ENCODE measurements at regions not wholly inside any gene's neighbourhood (a gene's known extent, or its start where the extent isn't known, plus 50 kb on each side); places are given as distances from the start of the nearest gene placed in this dataset.

GRCh38 chrX:30951003-30951402, 61.9 kb upstream of the TAB3 start:
- Histone ChIP-seq H3K4me3 (no peak overlapping the region), H3K9me3 (no peaks in the 10 kb centered on the region), H3K36me3 (no peaks in the 10 kb centered on the region), H3K9ac (ENCODE audit: low read depth in 2 of 2, low read length in 2 of 2) (no peak overlapping the region), H3K4me1 (no peaks in the 10 kb centered on the region), H3K27ac (no peak overlapping the region), H3K27me3 (no peaks in the 10 kb centered on the region)
- TF ChIP-seq CTCF (IDR thresholded peaks at IDR 0.05): no peak
- intact Hi-C loops (cut with DNase I): no loop called here
- no peak for DNase-seq

GRCh38 chrX:30950391-30950790, 61.3 kb upstream of the TAB3 start:
- H3K27me3 ChIP-seq: no peaks in the 10 kb centered on the region
- no peak overlapping the region for H3K9ac ChIP-seq (ENCODE audit: low read depth in 2 of 2, low read length in 2 of 2)
- no peak for DNase-seq
- intact Hi-C loops (cut with DNase I): no loop called here
- H3K4me3 ChIP-seq: no peak overlapping the region
- H3K4me1 ChIP-seq: no peaks in the 10 kb centered on the region
- H3K9me3 ChIP-seq: no peaks in the 10 kb centered on the region
- H3K27ac ChIP-seq: no peak overlapping the region
- no peak for TF ChIP-seq CTCF (IDR thresholded peaks at IDR 0.05)
- no peaks in the 10 kb centered on the region for H3K36me3 ChIP-seq

GRCh38 chrX:30949554-30949953, 60.5 kb upstream of the TAB3 start:
- H3K4me3 ChIP-seq: no peak overlapping the region
- no peak overlapping the region for H3K27ac ChIP-seq
- no peaks in the 10 kb centered on the region for H3K36me3 ChIP-seq
- no peaks in the 10 kb centered on the region for H3K27me3 ChIP-seq
- H3K4me1 ChIP-seq: no peaks in the 10 kb centered on the region
- DNase-seq: no peak
- intact Hi-C loops (cut with DNase I): no loop called here
- no peaks in the 10 kb centered on the region for H3K9me3 ChIP-seq
- no peak overlapping the region for H3K9ac ChIP-seq (ENCODE audit: low read depth in 2 of 2, low read length in 2 of 2)
- no peak for TF ChIP-seq CTCF (IDR thresholded peaks at IDR 0.05)

- intact Hi-C loops (cut with DNase I): no loop called here
- Histone ChIP-seq H3K27me3 (no peaks in the 10 kb centered on the region), H3K9me3 (no peaks in the 10 kb centered on the region), H3K4me3 (no peak overlapping the region), H3K4me1 (no peaks in the 10 kb centered on the region), H3K36me3 (no peaks in the 10 kb centered on the region), H3K9ac (ENCODE audit: low read depth in 2 of 2, low read length in 2 of 2) (no peak overlapping the region), H3K27ac (no peak overlapping the region)
- DNase-seq: no peak
- no peak for TF ChIP-seq CTCF (IDR thresholded peaks at IDR 0.05)
Measured at GRCh38 chrX:30948626-30949025, 59.6 kb upstream of the TAB3 start.

GRCh38 chrX:30948051-30948450, 59.0 kb upstream of the TAB3 start:
- Histone ChIP-seq H3K4me1 (no peaks in the 10 kb centered on the region), H3K9me3 (no peaks in the 10 kb centered on the region), H3K27me3 (no peaks in the 10 kb centered on the region), H3K4me3 (no peak overlapping the region), H3K9ac (ENCODE audit: low read depth in 2 of 2, low read length in 2 of 2) (no peak overlapping the region), H3K36me3 (no peaks in the 10 kb centered on the region), H3K27ac (no peak overlapping the region)
- intact Hi-C loops (cut with DNase I): no loop called here
- no peak for DNase-seq
- TF ChIP-seq CTCF (IDR thresholded peaks at IDR 0.05): no peak

- no peaks in the 10 kb centered on the region for H3K4me1 ChIP-seq
- H3K27ac ChIP-seq: no peak overlapping the region
- H3K4me3 ChIP-seq: no peak overlapping the region
- no peak overlapping the region for H3K9ac ChIP-seq (ENCODE audit: low read depth in 2 of 2, low read length in 2 of 2)
- no peaks in the 10 kb centered on the region for H3K9me3 ChIP-seq
- DNase-seq: no peak
- H3K27me3 ChIP-seq: no peaks in the 10 kb centered on the region
- no peaks in the 10 kb centered on the region for H3K36me3 ChIP-seq
- no peak for TF ChIP-seq CTCF (IDR thresholded peaks at IDR 0.05)
- intact Hi-C loops (cut with DNase I): no loop called here
Measured at GRCh38 chrX:30943984-30944383, 54.9 kb upstream of the TAB3 start.
